HEK293 (cell line): ENCODE measurements at regions not wholly inside any gene's neighbourhood (a gene's known extent, or its start where the extent isn't known, plus 50 kb on each side); places are given as distances from the start of the nearest gene placed in this dataset.

Source experiments
- EGR2 ChIP-seq: fragments of 450-650 bp; formaldehyde crosslinking; IDR thresholded peaks from 2 replicates; pipeline ENCODE4 v1.5.1; 2016; ENCODE audit warnings: low read depth, missing biosample characterization, missing genetic modification characterization
- HOXA7 ChIP-seq: sonication (generic); formaldehyde crosslinking; IDR thresholded peaks from 2 replicates; pipeline ENCODE4 v1.8.1; 2022; ENCODE audit warnings: missing genetic modification reagents, borderline replicate concordance
- HOXC10 ChIP-seq: sonication (generic); formaldehyde crosslinking; IDR thresholded peaks from 2 replicates; pipeline ENCODE4 v1.8.1; 2023; ENCODE audit warnings: mild to moderate bottlenecking, missing genetic modification reagents
- KLF10 ChIP-seq: fragments of 450-650 bp; IDR thresholded peaks from 2 replicates; pipeline ENCODE4 v1.5.1; 2018; ENCODE audit warnings: missing biosample characterization, mild to moderate bottlenecking, missing genetic modification characterization
- KLF8 ChIP-seq: fragments of 450-650 bp; formaldehyde crosslinking; IDR thresholded peaks from 2 replicates; pipeline ENCODE4 v1.5.1; 2016; ENCODE audit warnings: missing biosample characterization, missing genetic modification characterization
- MYNN ChIP-seq: fragments of 450-650 bp; formaldehyde crosslinking; IDR thresholded peaks from 2 replicates; pipeline ENCODE4 v1.5.1; 2016; ENCODE audit warnings: missing biosample characterization, missing genetic modification characterization, borderline replicate concordance
- OSR2 ChIP-seq: fragments of 450-650 bp; formaldehyde crosslinking; IDR thresholded peaks from 2 replicates; pipeline ENCODE4 v1.5.1; 2016; ENCODE audit warnings: missing biosample characterization, missing genetic modification characterization
- SCRT1 ChIP-seq: fragments of 450-650 bp; formaldehyde crosslinking; IDR thresholded peaks from 2 replicates; pipeline ENCODE4 v1.5.1; 2016; ENCODE audit warnings: missing biosample characterization, missing genetic modification characterization, borderline replicate concordance
- SCRT2 ChIP-seq: fragments of 450-650 bp; formaldehyde crosslinking; IDR thresholded peaks from 2 replicates; pipeline ENCODE4 v1.5.1; 2016; ENCODE audit warnings: missing biosample characterization, missing genetic modification characterization
- SETDB1 ChIP-seq: IDR thresholded peaks from one replicate; pipeline ENCODE4 v1.6.1; 2017; ENCODE audit warnings: mild to moderate bottlenecking, low read length, moderate library complexity, mixed read lengths; ENCODE audit not compliant: insufficient read length
- SP3 ChIP-seq: fragments of 450-650 bp; formaldehyde crosslinking; IDR thresholded peaks from 2 replicates; pipeline ENCODE4 v1.5.1; 2016; ENCODE audit warnings: missing biosample characterization, missing genetic modification characterization
- TRIM28 ChIP-seq: IDR thresholded peaks from 2 replicates; pipeline ENCODE4 v1.6.1; 2011; ENCODE audit warnings: low read length, control low read depth, borderline replicate concordance
- ZFHX2 ChIP-seq: fragments of 450-650 bp; formaldehyde crosslinking; conservative IDR thresholded peaks from 2 replicates; pipeline ENCODE4 v1.5.1; 2016; ENCODE audit warnings: missing biosample characterization, missing genetic modification characterization
- ZFP69B ChIP-seq: fragments of 450-650 bp; formaldehyde crosslinking; IDR thresholded peaks from 2 replicates; pipeline ENCODE4 v1.5.1; 2016; ENCODE audit warnings: missing biosample characterization, missing genetic modification characterization
- ZNF114 ChIP-seq: fragments of 450-650 bp; formaldehyde crosslinking; IDR thresholded peaks from 2 replicates; pipeline ENCODE4 v1.5.0; 2017; ENCODE audit warnings: missing biosample characterization, missing genetic modification characterization
- ZNF132 ChIP-seq: fragments of 450-650 bp; formaldehyde crosslinking; IDR thresholded peaks from 2 replicates; pipeline ENCODE4 v1.5.1; 2017; ENCODE audit warnings: missing biosample characterization, missing genetic modification characterization, borderline replicate concordance
- ZNF138 ChIP-seq: fragments of 450-650 bp; formaldehyde crosslinking; IDR thresholded peaks from 2 replicates; pipeline ENCODE4 v1.5.1; 2016; ENCODE audit warnings: missing biosample characterization, missing genetic modification characterization, borderline replicate concordance
- ZNF146 ChIP-seq: fragments of 450-650 bp; formaldehyde crosslinking; IDR thresholded peaks from 2 replicates; pipeline ENCODE4 v1.5.1; 2016; ENCODE audit warnings: missing biosample characterization, missing genetic modification characterization
- ZNF155 ChIP-seq: fragments of 450-650 bp; formaldehyde crosslinking; IDR thresholded peaks from 2 replicates; pipeline ENCODE4 v1.5.1; 2016; ENCODE audit warnings: missing biosample characterization, missing genetic modification characterization
- ZNF157 ChIP-seq: fragments of 450-650 bp; formaldehyde crosslinking; IDR thresholded peaks from 2 replicates; pipeline ENCODE4 v1.5.1; 2016; ENCODE audit warnings: missing biosample characterization, missing genetic modification characterization
- ZNF175 ChIP-seq: fragments of 450-650 bp; formaldehyde crosslinking; IDR thresholded peaks from 2 replicates; pipeline ENCODE4 v1.5.1; 2016; ENCODE audit warnings: missing biosample characterization, missing genetic modification characterization
- ZNF211 ChIP-seq: fragments of 450-650 bp; formaldehyde crosslinking; IDR thresholded peaks from 2 replicates; pipeline ENCODE4 v1.5.1; 2016; ENCODE audit warnings: low read depth, missing biosample characterization, missing genetic modification characterization
- ZNF214 ChIP-seq: fragments of 450-650 bp; formaldehyde crosslinking; IDR thresholded peaks from 2 replicates; pipeline ENCODE4 v1.5.1; 2017; ENCODE audit warnings: missing biosample characterization, mild to moderate bottlenecking, missing genetic modification characterization, borderline replicate concordance
- ZNF266 ChIP-seq: fragments of 450-650 bp; formaldehyde crosslinking; IDR thresholded peaks from 2 replicates; pipeline ENCODE4 v1.5.1; 2016; ENCODE audit warnings: missing biosample characterization, missing genetic modification characterization, low read depth
- ZNF311 ChIP-seq: fragments of 450-650 bp; formaldehyde crosslinking; IDR thresholded peaks from 2 replicates; pipeline ENCODE4 v1.5.1; 2017; ENCODE audit warnings: missing biosample characterization, missing genetic modification characterization, borderline replicate concordance
- ZNF391 ChIP-seq: fragments of 450-650 bp; formaldehyde crosslinking; IDR thresholded peaks from 2 replicates; pipeline ENCODE4 v1.5.1; 2016; ENCODE audit warnings: low read depth, missing biosample characterization, missing genetic modification characterization, borderline replicate concordance
- ZNF558 ChIP-seq: fragments of 450-650 bp; formaldehyde crosslinking; IDR thresholded peaks from 2 replicates; pipeline ENCODE4 v1.5.1; 2016; ENCODE audit warnings: missing biosample characterization, missing genetic modification characterization
- ZNF560 ChIP-seq: fragments of 450-650 bp; formaldehyde crosslinking; IDR thresholded peaks from 2 replicates; pipeline ENCODE4 v1.5.1; 2017; ENCODE audit warnings: missing biosample characterization, missing genetic modification characterization, borderline replicate concordance
- ZNF571 ChIP-seq: fragments of 450-650 bp; formaldehyde crosslinking; IDR thresholded peaks from 2 replicates; pipeline ENCODE4 v1.5.0; 2017; ENCODE audit warnings: missing biosample characterization, missing genetic modification characterization
- ZNF600 ChIP-seq: fragments of 450-650 bp; formaldehyde crosslinking; IDR thresholded peaks from 2 replicates; pipeline ENCODE4 v1.5.1; 2016; ENCODE audit warnings: missing biosample characterization, missing genetic modification characterization
- ZNF664 ChIP-seq: fragments of 450-650 bp; formaldehyde crosslinking; IDR thresholded peaks from 2 replicates; pipeline ENCODE4 v1.5.1; 2016; ENCODE audit warnings: missing biosample characterization, missing genetic modification characterization
- ZSCAN30 ChIP-seq: fragments of 450-650 bp; IDR thresholded peaks from 2 replicates; pipeline ENCODE4 v1.5.1; 2018; ENCODE audit warnings: missing biosample characterization, mild to moderate bottlenecking, missing genetic modification characterization, moderate library complexity
- TF ChIP-seq, protein P1 (sequence below): fragments of 450-650 bp; formaldehyde crosslinking; IDR thresholded peaks from 2 replicates; pipeline ENCODE4 v1.5.1; 2016; ENCODE audit warnings: missing biosample characterization, missing genetic modification characterization, borderline replicate concordance
- TF ChIP-seq, protein P2 (sequence below): fragments of 450-650 bp; formaldehyde crosslinking; IDR thresholded peaks from 2 replicates; pipeline ENCODE4 v1.5.1; 2016; ENCODE audit warnings: missing biosample characterization, missing genetic modification characterization

DNA sequence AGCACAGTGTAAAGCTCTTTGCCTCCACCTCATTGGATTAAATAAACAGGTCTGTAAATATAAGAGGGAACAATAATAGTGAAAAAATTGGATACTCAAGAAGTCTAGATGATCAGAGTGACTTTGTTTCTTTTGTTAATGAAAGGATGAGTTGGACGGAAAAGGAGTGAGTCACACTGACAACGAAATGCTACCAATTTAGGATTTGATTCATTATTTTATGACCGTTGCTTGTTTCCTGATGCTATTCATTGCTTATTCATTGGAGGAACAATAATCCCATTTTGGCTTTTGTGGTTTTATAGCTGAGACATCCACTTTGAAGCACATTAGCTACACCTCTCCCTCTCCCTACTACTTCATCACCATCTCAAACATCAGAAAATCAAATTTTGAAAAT lies 74.4 kb upstream of the DYNLT3 start (continued):
- TF ChIP-seq, protein P1, sequence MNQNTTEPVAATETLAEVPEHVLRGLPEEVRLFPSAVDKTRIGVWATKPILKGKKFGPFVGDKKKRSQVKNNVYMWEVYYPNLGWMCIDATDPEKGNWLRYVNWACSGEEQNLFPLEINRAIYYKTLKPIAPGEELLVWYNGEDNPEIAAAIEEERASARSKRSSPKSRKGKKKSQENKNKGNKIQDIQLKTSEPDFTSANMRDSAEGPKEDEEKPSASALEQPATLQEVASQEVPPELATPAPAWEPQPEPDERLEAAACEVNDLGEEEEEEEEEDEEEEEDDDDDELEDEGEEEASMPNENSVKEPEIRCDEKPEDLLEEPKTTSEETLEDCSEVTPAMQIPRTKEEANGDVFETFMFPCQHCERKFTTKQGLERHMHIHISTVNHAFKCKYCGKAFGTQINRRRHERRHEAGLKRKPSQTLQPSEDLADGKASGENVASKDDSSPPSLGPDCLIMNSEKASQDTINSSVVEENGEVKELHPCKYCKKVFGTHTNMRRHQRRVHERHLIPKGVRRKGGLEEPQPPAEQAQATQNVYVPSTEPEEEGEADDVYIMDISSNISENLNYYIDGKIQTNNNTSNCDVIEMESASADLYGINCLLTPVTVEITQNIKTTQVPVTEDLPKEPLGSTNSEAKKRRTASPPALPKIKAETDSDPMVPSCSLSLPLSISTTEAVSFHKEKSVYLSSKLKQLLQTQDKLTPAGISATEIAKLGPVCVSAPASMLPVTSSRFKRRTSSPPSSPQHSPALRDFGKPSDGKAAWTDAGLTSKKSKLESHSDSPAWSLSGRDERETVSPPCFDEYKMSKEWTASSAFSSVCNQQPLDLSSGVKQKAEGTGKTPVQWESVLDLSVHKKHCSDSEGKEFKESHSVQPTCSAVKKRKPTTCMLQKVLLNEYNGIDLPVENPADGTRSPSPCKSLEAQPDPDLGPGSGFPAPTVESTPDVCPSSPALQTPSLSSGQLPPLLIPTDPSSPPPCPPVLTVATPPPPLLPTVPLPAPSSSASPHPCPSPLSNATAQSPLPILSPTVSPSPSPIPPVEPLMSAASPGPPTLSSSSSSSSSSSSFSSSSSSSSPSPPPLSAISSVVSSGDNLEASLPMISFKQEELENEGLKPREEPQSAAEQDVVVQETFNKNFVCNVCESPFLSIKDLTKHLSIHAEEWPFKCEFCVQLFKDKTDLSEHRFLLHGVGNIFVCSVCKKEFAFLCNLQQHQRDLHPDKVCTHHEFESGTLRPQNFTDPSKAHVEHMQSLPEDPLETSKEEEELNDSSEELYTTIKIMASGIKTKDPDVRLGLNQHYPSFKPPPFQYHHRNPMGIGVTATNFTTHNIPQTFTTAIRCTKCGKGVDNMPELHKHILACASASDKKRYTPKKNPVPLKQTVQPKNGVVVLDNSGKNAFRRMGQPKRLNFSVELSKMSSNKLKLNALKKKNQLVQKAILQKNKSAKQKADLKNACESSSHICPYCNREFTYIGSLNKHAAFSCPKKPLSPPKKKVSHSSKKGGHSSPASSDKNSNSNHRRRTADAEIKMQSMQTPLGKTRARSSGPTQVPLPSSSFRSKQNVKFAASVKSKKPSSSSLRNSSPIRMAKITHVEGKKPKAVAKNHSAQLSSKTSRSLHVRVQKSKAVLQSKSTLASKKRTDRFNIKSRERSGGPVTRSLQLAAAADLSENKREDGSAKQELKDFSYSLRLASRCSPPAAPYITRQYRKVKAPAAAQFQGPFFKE (tag by site-specific recombination): no peak
- TF ChIP-seq ZNF114 (tag by site-specific recombination) (no peak), ZFHX2 (no peak), ZNF175 (tag by site-specific recombination) (no peak), ZSCAN30 (no peak), SP3 (tag by site-specific recombination) (peak; percentile 17; the same call in 1 of the 2 replicates), ZNF558 (tag by site-specific recombination) (no peak), EGR2 (no peak), ZNF664 (tag by site-specific recombination) (no peak), ZNF211 (tag by site-specific recombination) (no peak), HOXA7 (CRISPR knock-in tag) (no peak), ZNF266 (tag by site-specific recombination) (no peak), ZNF560 (tag by site-specific recombination) (no peak), HOXC10 (no peak), TRIM28 (no peak), ZNF157 (tag by site-specific recombination) (no peak), OSR2 (peak; percentile 73), ZNF155 (no peak), SETDB1 (no peak), ZNF214 (no peak), ZNF391 (no peak), ZNF146 (no peak), ZFP69B (0 out of 2 replicates have a peak, but pooled peaks have one; percentile 27), KLF8 (tag by site-specific recombination) (peak; percentile 74; the same call in 1 of the 2 replicates), KLF10 (tag by site-specific recombination) (no peak), SCRT2 (tag by site-specific recombination) (no peak), ZNF132 (tag by site-specific recombination) (no peak), ZNF571 (tag by site-specific recombination) (no peak), MYNN (tag by site-specific recombination) (no peak), SCRT1 (tag by site-specific recombination) (no peak), ZNF600 (no peak), ZNF311 (no peak), ZNF138 (no peak)
- TF ChIP-seq, protein P2, sequence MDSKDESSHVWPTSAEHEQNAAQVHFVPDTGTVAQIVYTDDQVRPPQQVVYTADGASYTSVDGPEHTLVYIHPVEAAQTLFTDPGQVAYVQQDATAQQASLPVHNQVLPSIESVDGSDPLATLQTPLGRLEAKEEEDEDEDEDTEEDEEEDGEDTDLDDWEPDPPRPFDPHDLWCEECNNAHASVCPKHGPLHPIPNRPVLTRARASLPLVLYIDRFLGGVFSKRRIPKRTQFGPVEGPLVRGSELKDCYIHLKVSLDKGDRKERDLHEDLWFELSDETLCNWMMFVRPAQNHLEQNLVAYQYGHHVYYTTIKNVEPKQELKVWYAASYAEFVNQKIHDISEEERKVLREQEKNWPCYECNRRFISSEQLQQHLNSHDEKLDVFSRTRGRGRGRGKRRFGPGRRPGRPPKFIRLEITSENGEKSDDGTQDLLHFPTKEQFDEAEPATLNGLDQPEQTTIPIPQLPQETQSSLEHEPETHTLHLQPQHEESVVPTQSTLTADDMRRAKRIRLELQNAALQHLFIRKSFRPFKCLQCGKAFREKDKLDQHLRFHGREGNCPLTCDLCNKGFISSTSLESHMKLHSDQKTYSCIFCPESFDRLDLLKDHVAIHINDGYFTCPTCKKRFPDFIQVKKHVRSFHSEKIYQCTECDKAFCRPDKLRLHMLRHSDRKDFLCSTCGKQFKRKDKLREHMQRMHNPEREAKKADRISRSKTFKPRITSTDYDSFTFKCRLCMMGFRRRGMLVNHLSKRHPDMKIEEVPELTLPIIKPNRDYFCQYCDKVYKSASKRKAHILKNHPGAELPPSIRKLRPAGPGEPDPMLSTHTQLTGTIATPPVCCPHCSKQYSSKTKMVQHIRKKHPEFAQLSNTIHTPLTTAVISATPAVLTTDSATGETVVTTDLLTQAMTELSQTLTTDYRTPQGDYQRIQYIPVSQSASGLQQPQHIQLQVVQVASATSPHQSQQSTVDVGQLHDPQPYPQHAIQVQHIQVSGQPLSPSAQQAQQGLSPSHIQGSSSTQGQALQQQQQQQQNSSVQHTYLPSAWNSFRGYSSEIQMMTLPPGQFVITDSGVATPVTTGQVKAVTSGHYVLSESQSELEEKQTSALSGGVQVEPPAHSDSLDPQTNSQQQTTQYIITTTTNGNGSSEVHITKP (tag by site-specific recombination): no peak
